SK-N-MC (cell line): ENCODE measurements at regions not wholly inside any gene's neighbourhood (a gene's known extent, or its start where the extent isn't known, plus 50 kb on each side); places are given as distances from the start of the nearest gene placed in this dataset.

Source experiments
- DNase-seq: peaks from one replicate; pipeline ENCODE4 v3.0.0-alpha.2; 2011; ENCODE audit warnings: low read depth, low spot score
- H3K27ac ChIP-seq: fragments of 200-600 bp; sonication (generic); 2 replicates; pipeline ENCODE4 v1.5.1; 2016; ENCODE audit warnings: mixed run types
- H3K36me3 ChIP-seq: fragments of 200-600 bp; sonication (generic); 2 replicates; pipeline ENCODE4 v1.6.1; 2017; ENCODE audit warnings: antibody characterized with exemption, low read length, mixed read lengths; ENCODE audit not compliant: insufficient read depth
- H3K4me3 ChIP-seq: fragments of 200-600 bp; sonication (generic); 2 replicates; pipeline ENCODE4 v1.5.1; 2016
- H3K9ac ChIP-seq: fragments of 200-600 bp; sonication (generic); 2 replicates; pipeline ENCODE4 v1.8.0; 2017; ENCODE audit warnings: mixed run types, mixed read lengths; ENCODE audit not compliant: insufficient read length
- H3K9me3 ChIP-seq: fragments of 200-600 bp; sonication (generic); 2 replicates; pipeline ENCODE4 v1.6.1; 2017; ENCODE audit warnings: low read depth, mild to moderate bottlenecking, antibody characterized with exemption, low read length, moderate library complexity, mixed read lengths
- EZH2 ChIP-seq: fragments of 200-600 bp; sonication (generic); IDR thresholded peaks from one replicate; pipeline ENCODE4 v1.6.1; 2017; ENCODE audit warnings: antibody characterized with exemption
- FOXP2 ChIP-seq: optimal IDR thresholded peaks from 2 replicates; pipeline ENCODE3; 2011; ENCODE audit warnings: mild to moderate bottlenecking, moderate library complexity; ENCODE audit not compliant: insufficient read depth; ENCODE audit errors: extremely low read length, control extremely low read depth
- POLR2AphosphoS5 ChIP-seq: IDR thresholded peaks from 2 replicates; pipeline ENCODE4 v1.6.1; 2012; ENCODE audit warnings: mild to moderate bottlenecking, low read depth, low read length, borderline replicate concordance

DNA sequence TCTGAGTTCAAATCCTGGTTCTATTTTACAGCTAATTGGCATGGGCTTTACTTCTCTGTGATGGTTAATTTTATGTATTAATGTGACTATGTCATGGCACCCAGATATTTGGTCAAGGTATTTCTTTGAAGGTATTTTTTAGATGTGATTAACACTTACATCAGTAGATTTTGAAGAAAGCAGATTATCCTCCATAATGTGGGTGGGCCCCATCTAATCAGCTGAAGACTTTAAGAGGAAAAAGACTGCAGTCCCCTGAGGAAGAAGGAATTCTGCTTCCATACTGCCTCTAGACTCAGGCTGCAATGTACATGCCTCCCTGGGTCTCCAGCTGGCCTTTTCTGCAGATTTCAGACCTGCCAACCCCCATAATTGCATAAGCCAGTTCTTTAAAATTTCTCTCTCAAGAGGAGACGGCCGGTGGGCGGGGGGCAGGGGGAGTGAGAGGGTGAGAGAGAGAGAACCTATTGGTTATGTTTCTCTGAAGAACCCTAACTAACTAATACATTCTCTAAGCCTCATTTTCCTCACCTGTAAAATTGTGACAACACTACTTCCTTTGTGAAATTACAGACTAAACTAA is 338.2 kb upstream of the PRDM1 start:
- DNase-seq: no peak
- TF ChIP-seq POLR2AphosphoS5 (no peak), EZH2 (no peak), FOXP2 (no peak)
- Histone ChIP-seq H3K9ac (no peak overlapping the region), H3K9me3 (no peaks in the 10 kb centered on the region), H3K36me3 (no peaks in the 10 kb centered on the region), H3K27ac (no peak overlapping the region), H3K4me3 (no peak overlapping the region)

DNA sequence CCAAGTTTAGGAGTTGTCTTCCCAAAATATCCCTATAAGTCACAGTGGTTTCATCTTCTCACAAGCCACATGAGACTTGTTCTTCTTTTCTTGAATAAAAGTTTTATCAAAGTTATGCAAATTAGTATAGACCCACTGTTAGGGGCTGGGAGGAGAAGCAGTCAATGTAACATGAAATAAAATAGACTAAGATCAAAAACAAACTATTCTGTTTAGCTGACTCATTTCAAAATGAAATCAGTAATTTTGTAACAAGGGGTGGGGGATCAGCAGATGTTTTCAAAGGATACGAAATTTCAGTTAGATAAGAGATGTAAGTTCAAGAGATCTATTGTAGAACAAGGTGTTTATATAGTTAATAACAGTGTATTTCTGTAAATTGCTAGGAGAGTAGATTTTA is 339.6 kb upstream of the PRDM1 start:
- DNase-seq: no peak
- Histone ChIP-seq H3K36me3 (no peaks in the 10 kb centered on the region), H3K4me3 (no peak overlapping the region), H3K9ac (no peak overlapping the region), H3K9me3 (no peaks in the 10 kb centered on the region), H3K27ac (no peak overlapping the region)
- no peak for TF ChIP-seq FOXP2
- TF ChIP-seq EZH2: no peak
- no peak for TF ChIP-seq POLR2AphosphoS5

DNA sequence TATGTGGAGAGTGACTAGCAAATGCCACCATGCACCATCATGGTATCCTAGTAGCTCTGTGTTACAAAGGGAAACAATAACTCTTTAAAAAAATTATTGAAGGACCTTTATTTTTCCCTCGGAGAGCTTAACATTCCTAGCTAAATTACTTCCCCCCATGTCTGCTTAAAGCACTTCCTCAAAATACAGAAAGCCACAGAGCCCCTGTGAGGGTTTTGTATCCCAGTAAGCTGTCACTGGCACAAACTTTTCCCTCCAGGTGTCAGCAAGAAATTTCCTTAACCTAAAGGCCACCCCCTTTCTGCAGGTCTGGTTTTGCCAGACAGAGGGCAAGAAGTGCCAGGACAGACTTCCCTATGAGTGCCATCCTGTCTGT is 340.0 kb upstream of the PRDM1 start:
- DNase-seq: no peak
- no peak overlapping the region for H3K27ac ChIP-seq

DNA sequence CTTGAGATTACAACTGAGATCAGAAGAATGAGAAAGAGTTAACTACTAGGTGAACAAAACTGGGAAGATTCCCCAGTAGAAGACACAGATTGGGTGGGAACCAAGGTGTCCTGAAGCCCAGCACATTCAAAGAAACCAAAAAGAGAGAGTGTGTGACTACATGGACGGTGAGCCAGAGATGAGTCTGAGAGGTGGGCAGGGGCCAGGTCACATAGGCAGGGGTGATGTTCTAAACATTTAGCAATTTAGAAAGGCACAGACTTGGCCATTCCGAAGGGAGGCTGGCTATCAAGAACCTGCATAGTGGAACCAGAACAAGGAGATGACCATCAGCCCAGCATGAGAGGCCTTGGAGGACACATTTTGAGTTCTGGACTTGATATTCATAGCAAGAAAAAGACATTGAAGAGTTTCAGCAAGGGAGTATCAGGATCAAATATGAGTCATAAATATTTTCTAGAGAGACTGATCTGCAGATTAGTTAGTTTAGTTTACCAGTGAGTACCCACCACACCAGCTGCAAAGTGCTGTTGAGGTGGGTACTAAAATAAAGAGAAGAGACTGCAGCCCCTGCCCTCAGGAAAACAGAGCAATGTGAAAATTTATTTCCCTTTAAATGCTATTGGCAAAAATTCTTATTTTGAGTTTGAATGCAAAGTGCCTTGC is 340.5 kb upstream of the PRDM1 start:
- no peaks in the 10 kb centered on the region for H3K36me3 ChIP-seq
- H3K9me3 ChIP-seq: no peaks in the 10 kb centered on the region
- no peak for DNase-seq
- H3K27ac ChIP-seq: no peak overlapping the region
- no peak overlapping the region for H3K9ac ChIP-seq
- TF ChIP-seq EZH2: no peak
- no peak for TF ChIP-seq FOXP2
- TF ChIP-seq POLR2AphosphoS5: no peak
- no peak overlapping the region for H3K4me3 ChIP-seq

More for the DNA sequence above, 340.0 kb upstream of the PRDM1 start:
- Histone ChIP-seq H3K36me3 (no peaks in the 10 kb centered on the region), H3K4me3 (no peak overlapping the region), H3K9ac (no peak overlapping the region), H3K9me3 (no peaks in the 10 kb centered on the region)
- no peak for TF ChIP-seq POLR2AphosphoS5
- no peak for TF ChIP-seq FOXP2
- TF ChIP-seq EZH2: no peak

DNA sequence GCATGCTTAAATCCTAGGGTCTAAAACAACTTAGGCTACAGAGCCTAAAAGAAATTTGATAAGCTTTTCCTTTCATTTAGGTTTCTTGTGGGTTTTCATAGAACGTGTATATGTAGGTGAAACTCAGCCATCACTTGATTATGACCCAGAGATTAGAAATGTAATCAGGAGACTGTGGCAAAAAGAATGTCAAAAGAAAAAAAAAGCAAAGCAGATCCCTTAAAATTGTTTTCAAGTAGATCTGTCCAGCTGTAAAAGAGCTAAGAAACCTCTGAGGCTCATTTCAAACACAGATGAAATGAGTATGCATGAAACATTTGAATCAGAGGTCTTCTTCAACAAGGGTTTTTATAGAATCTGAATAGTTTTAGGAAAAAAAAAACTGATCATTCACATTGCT is 341.3 kb upstream of the PRDM1 start:
- DNase-seq: no peak
- Histone ChIP-seq H3K4me3 (no peak overlapping the region), H3K9me3 (no peaks in the 10 kb centered on the region), H3K9ac (no peak overlapping the region), H3K36me3 (no peaks in the 10 kb centered on the region), H3K27ac (no peak overlapping the region)
- TF ChIP-seq POLR2AphosphoS5 (no peak), EZH2 (no peak), FOXP2 (no peak)

DNA sequence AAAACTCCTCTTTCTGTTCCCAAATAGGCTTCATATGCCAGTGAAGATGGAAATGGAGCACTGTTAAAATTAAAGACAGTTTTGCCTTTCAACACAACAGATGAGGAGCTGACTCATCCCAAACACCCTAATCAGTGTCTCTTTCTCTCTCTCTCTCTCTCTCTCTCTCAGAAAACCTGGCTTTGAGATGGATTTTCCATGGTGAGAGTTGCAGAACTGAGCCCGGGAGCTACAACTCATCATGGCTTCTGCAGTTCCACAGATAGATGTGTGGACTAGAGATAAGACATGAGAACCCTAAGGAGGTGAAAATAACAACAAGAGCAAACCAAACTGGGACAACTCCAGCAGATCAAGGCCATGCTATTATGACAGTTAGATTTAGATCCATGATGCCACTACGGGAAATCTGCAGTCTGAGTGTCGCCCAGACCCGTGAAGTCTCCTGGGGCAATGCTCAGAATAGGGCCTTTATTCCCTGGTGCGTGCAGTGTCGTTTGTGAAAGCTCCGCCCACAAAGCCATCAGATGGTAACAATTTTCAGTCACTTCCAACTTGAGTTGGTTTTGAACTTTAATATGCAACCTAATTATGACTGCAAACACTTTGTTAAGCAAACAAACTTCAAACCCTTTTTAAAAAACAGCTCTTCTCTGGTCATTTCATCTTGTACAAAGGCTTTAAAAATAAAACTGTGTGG is 338.2 kb upstream of the PREP start:
- H3K9ac ChIP-seq: no peak overlapping the region
- TF ChIP-seq FOXP2: no peak
- no peak for TF ChIP-seq POLR2AphosphoS5
- no peak for TF ChIP-seq EZH2
- no peaks in the 10 kb centered on the region for H3K36me3 ChIP-seq
- no peak overlapping the region for H3K27ac ChIP-seq
- H3K4me3 ChIP-seq: no peak overlapping the region
- no peak for DNase-seq
- H3K9me3 ChIP-seq: no peaks in the 10 kb centered on the region

DNA sequence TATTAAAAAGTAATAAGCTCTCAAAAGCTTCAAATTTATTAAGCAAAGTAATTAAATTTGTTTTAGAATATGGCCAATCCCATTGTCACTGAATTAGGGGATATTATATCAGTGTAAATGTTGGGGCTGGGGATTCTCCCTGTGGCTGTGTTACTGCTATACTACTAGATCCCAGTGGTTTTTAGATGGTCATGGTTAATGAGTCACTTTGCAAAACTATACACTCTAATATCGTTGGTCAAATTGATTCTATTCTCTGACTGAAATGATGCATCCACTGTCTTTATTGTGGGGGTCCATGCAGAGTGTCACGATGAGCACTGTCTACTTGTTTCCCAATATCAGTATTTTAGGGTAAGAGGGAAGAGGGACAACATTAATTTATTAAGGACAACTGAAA is 336.9 kb upstream of the PREP start:
- H3K27ac ChIP-seq: no peak overlapping the region
- H3K4me3 ChIP-seq: no peak overlapping the region
- H3K9ac ChIP-seq: no peak overlapping the region
- H3K36me3 ChIP-seq: no peaks in the 10 kb centered on the region
- TF ChIP-seq EZH2 (no peak), POLR2AphosphoS5 (no peak), FOXP2 (no peak)
- H3K9me3 ChIP-seq: no peaks in the 10 kb centered on the region
- DNase-seq: no peak

DNA sequence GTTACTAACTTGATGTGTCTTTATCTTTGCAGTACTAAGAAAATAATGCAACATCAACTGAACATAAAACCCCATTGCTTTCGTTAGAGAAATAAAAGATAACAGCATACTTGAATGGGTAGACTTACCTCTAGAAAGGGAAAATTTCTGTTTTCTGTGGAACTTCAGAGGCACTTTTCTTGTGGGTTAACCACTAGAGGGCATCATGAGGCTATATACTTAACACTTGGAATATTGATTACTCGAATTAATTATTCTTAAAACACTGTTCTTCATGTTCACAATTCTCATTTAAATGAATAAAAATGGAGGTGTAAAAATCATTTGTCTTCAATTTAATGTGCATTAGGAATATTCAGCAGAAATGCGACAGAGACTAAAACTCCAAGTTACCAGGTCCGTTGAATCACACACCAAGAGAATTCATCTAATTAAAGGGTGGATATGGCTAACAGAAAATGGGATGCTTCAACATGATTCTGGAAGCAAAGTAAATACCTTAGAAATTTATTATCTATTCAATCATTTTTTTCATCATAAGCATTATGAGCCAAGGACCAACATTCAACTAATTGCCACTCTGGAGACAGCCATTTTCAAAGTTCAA is 330.8 kb upstream of the PREP start:
- H3K9me3 ChIP-seq: no peaks in the 10 kb centered on the region
- no peak overlapping the region for H3K4me3 ChIP-seq
- no peak overlapping the region for H3K9ac ChIP-seq
- peak; percentile 30 for DNase-seq
- no peaks in the 10 kb centered on the region for H3K36me3 ChIP-seq
- TF ChIP-seq POLR2AphosphoS5 (no peak), EZH2 (no peak), FOXP2 (no peak)
- no peak overlapping the region for H3K27ac ChIP-seq
